Bone marrow (tissue), 2 donors: ENCODE measurements at regions not wholly inside any gene's neighbourhood (a gene's known extent, or its start where the extent isn't known, plus 50 kb on each side); places are given as distances from the start of the nearest gene placed in this dataset.

Source experiments
- DNase-seq, 2 donors: peaks; one replicate each; lab custom pipeline; 2025; lab: John Stamatoyannopoulos, UW

- DNase-seq, result no peak
Measured at GRCh38 chr6:138550346-138550767, 51.1 kb upstream of the NHSL1 start.

- DNase-seq, result no peak
Measured at GRCh38 chr6:138554146-138554545, 54.9 kb upstream of the NHSL1 start.

- no peak for DNase-seq
Measured at GRCh38 chr6:138555421-138555988, 56.2 kb upstream of the NHSL1 start.

- no peak for DNase-seq
Measured at GRCh38 chr6:138557147-138557546, 57.9 kb upstream of the NHSL1 start.

GRCh38 chr6:138559143-138559542 is 59.8 kb upstream of the NHSL1 start:
- DNase-seq, result no peak

GRCh38 chr6:138560130-138560860 is 61.0 kb upstream of the NHSL1 start:
- DNase-seq, result no peak

GRCh38 chr6:138562691-138563090 is 63.4 kb upstream of the NHSL1 start:
- DNase-seq, result no peak

GRCh38 chr6:138563231-138563630 is 63.9 kb upstream of the NHSL1 start:
- DNase-seq, result no peak

GRCh38 chr6:138563650-138564049 is 64.4 kb upstream of the NHSL1 start:
- no peak for DNase-seq

GRCh38 chr6:138564170-138564721 is 65.0 kb upstream of the NHSL1 start:
- no peak for DNase-seq

- no peak for DNase-seq
Measured at GRCh38 chr6:138567052-138567451, 67.8 kb upstream of the NHSL1 start.

GRCh38 chr6:138568997-138569396 is 69.7 kb upstream of the NHSL1 start:
- no peak for DNase-seq

- no peak for DNase-seq
Measured at GRCh38 chr6:138569554-138569953, 70.3 kb upstream of the NHSL1 start.

- no peak for DNase-seq
Measured at GRCh38 chr6:138569970-138570724, 70.9 kb upstream of the NHSL1 start.

- DNase-seq, result no peak
Measured at GRCh38 chr6:138570725-138571029, 71.4 kb upstream of the NHSL1 start.

- DNase-seq, result no peak
Measured at GRCh38 chr6:138571181-138571580, 71.9 kb upstream of the NHSL1 start.

- no peak for DNase-seq
Measured at GRCh38 chr6:138571585-138572166, 72.4 kb upstream of the NHSL1 start.

- DNase-seq, result no peak
Measured at GRCh38 chr6:138572167-138572875, 73.0 kb upstream of the NHSL1 start.

- DNase-seq, result no peak
Measured at GRCh38 chr6:138572885-138573284, 73.6 kb upstream of the NHSL1 start.

- DNase-seq, result no peak
Measured at GRCh38 chr6:138575257-138575656, 76.0 kb upstream of the NHSL1 start.

GRCh38 chr6:138576313-138576712 is 77.0 kb upstream of the NHSL1 start:
- DNase-seq, result no peak
